Uterus (tissue), 2 donors: ENCODE measurements at regions not wholly inside any gene's neighbourhood (a gene's known extent, or its start where the extent isn't known, plus 50 kb on each side); places are given as distances from the start of the nearest gene placed in this dataset.

Source experiments
- CTCF ChIP-seq, 4 experiments: fragments of 200-600 bp in 2 of 4; fragments of 450-650 bp in 2 of 4; sonication (generic) in 2 of 4; IDR thresholded peaks; one replicate each; pipeline ENCODE4 v1.5.1; 2016 to 2019; ENCODE audit warnings: antibody characterized with exemption in 4 of 4, mild to moderate bottlenecking in 2 of 4, moderate library complexity in 1 of 4
- POLR2A ChIP-seq, 2 donors: fragments of 450-650 bp; IDR thresholded peaks; one replicate each; pipeline ENCODE4 v1.6.1; 2016; ENCODE audit warnings: antibody characterized with exemption in 2 of 2, mild to moderate bottlenecking in 1 of 2, moderate library complexity in 1 of 2

- TF ChIP-seq CTCF (IDR thresholded peaks at IDR 0.05): no peak
- no peak for TF ChIP-seq POLR2A (IDR thresholded peaks at IDR 0.05)
Observed at GRCh38 chr17:56740481-56740880, 93.2 kb downstream of the C17orf67 start.
